GM23338 (cell line): ENCODE measurements at regions not wholly inside any gene's neighbourhood (a gene's known extent, or its start where the extent isn't known, plus 50 kb on each side); places are given as distances from the start of the nearest gene placed in this dataset.
A peak's percentile ranks its signal among the peaks of the same experiment; 100 is the strongest.

Source experiments
- ATAC-seq: fragments of 200-7000 bp; cut with Tn5 transposase; 3 replicates; pipeline ENCODE4 v1.9.1; 2020
- DNase-seq: peaks from one replicate; pipeline ENCODE4 v3.0.0-alpha.2; 2015; ENCODE audit warnings: low spot score
- H2AFZ ChIP-seq: fragments of 200-600 bp; sonication (generic); 2 replicates; pipeline ENCODE4 v1.8.0; 2016; ENCODE audit warnings: antibody characterized with exemption, mild to moderate bottlenecking, moderate library complexity
- H3F3A ChIP-seq: fragments of 200-600 bp; sonication (generic); replicated peaks from 2 replicates; pipeline ENCODE4 v1.8.0; 2017; ENCODE audit warnings: antibody characterized with exemption, mixed run types, low read depth
- H3K27ac ChIP-seq: fragments of 200-600 bp; sonication (generic); 2 replicates; pipeline ENCODE4 v1.6.1; 2016; ENCODE audit warnings: low read depth
- H3K27me3 ChIP-seq: fragments of 200-600 bp; sonication (generic); 2 replicates; pipeline ENCODE4 v1.8.0; 2016; ENCODE audit warnings: mild to moderate bottlenecking, mixed run types, moderate library complexity; ENCODE audit not compliant: insufficient read depth
- H3K36me3 ChIP-seq: fragments of 200-600 bp; sonication (generic); 2 replicates; pipeline ENCODE4 v1.8.0; 2016; ENCODE audit warnings: mild to moderate bottlenecking; ENCODE audit not compliant: insufficient read depth
- H3K4me1 ChIP-seq: fragments of 200-600 bp; sonication (generic); 2 replicates; pipeline ENCODE4 v1.8.0; 2016; ENCODE audit warnings: mild to moderate bottlenecking, moderate library complexity; ENCODE audit not compliant: insufficient read depth
- H3K4me2 ChIP-seq: fragments of 200-600 bp; sonication (generic); 2 replicates; pipeline ENCODE4 v1.7.1; 2017; ENCODE audit warnings: mixed run types
- H3K4me3 ChIP-seq: fragments of 200-600 bp; sonication (generic); 2 replicates; pipeline ENCODE4 v1.6.1; 2016; ENCODE audit warnings: mixed run types
- H3K79me2 ChIP-seq: fragments of 200-600 bp; sonication (generic); replicated peaks from 2 replicates; pipeline ENCODE4 v1.8.0; 2017; ENCODE audit warnings: mild to moderate bottlenecking; ENCODE audit not compliant: insufficient read depth
- H3K9me2 ChIP-seq: fragments of 200-600 bp; sonication (generic); 2 replicates; pipeline ENCODE4 v1.8.0; 2017; ENCODE audit not compliant: insufficient read depth
- H4K20me1 ChIP-seq: fragments of 200-600 bp; sonication (generic); replicated peaks from 2 replicates; pipeline ENCODE4 v1.8.0; 2017; ENCODE audit warnings: mild to moderate bottlenecking; ENCODE audit not compliant: insufficient read depth
- H3K27ac Mint-ChIP-seq: 2 replicates; pipeline ENCODE4 v1.8.0; 2020; ENCODE audit warnings: inconsistent platforms, mild to moderate bottlenecking, moderate library complexity, mixed read lengths
- H3K27me3 Mint-ChIP-seq: 3 replicates; pipeline ENCODE4 v1.8.0; 2022; ENCODE audit warnings: low read depth, mild to moderate bottlenecking, moderate library complexity, mixed read lengths, inconsistent platforms; ENCODE audit not compliant: insufficient read depth, poor library complexity
- H3K36me3 Mint-ChIP-seq: 3 replicates; pipeline ENCODE4 v1.8.0; 2021; ENCODE audit warnings: low read depth, mild to moderate bottlenecking, inconsistent platforms, moderate library complexity, mixed read lengths
- H3K4me1 Mint-ChIP-seq: 3 replicates; pipeline ENCODE4 v1.8.0; 2020; ENCODE audit warnings: mild to moderate bottlenecking, inconsistent platforms, mixed read lengths
- H3K4me3 Mint-ChIP-seq: 3 replicates; pipeline ENCODE4 v1.8.0; 2021; ENCODE audit warnings: moderate library complexity, mild to moderate bottlenecking, inconsistent platforms, mixed read lengths
- H3K9me3 Mint-ChIP-seq: 3 replicates; pipeline ENCODE4 v1.8.0; 2020; ENCODE audit warnings: moderate library complexity, mild to moderate bottlenecking, inconsistent platforms, mixed read lengths
- CREB1 ChIP-seq: fragments of 250-450 bp; sonication (Bioruptor Pico); IDR thresholded peaks from 2 replicates; pipeline ENCODE4 v1.5.0; 2020; ENCODE audit warnings: low read depth, mild to moderate bottlenecking, moderate library complexity
- CTCF ChIP-seq, 2 experiments: fragments of 200-600 bp in 1 of 2; sonication (generic) in 1 of 2; conservative IDR thresholded peaks; 2 replicates each; pipeline versions ENCODE4 v1.5.1 to v1.6.1; 2016 to 2017; ENCODE audit warnings: antibody characterized with exemption in 2 of 2, low read depth in 2 of 2, mild to moderate bottlenecking in 2 of 2, moderate library complexity in 1 of 2
- ETS1 ChIP-seq: IDR thresholded peaks from 2 replicates; pipeline ENCODE4 v1.6.1; 2016; ENCODE audit warnings: antibody characterized with exemption
- EZH2 ChIP-seq: fragments of 200-600 bp; sonication (generic); IDR thresholded peaks from one replicate; pipeline ENCODE4 v1.8.0; 2017; ENCODE audit warnings: antibody characterized with exemption, mild to moderate bottlenecking, low read depth; ENCODE audit not compliant: unreplicated experiment
- JUNB ChIP-seq: IDR thresholded peaks from one replicate; pipeline ENCODE4 v1.6.1; 2016; ENCODE audit warnings: antibody characterized with exemption; ENCODE audit not compliant: unreplicated experiment
- NANOG ChIP-seq: IDR thresholded peaks from 2 replicates; pipeline ENCODE4 v1.6.1; 2016; ENCODE audit warnings: antibody characterized with exemption, borderline replicate concordance
- POLR2AphosphoS5 ChIP-seq: IDR thresholded peaks from 2 replicates; pipeline ENCODE4 v1.6.1; 2016; ENCODE audit warnings: antibody characterized with exemption, low read depth
- REST ChIP-seq: IDR thresholded peaks from one replicate; pipeline ENCODE4 v1.6.1; 2018; ENCODE audit warnings: antibody characterized with exemption; ENCODE audit not compliant: unreplicated experiment
- STAT1 ChIP-seq: IDR thresholded peaks from one replicate; pipeline ENCODE4 v1.6.1; 2016; ENCODE audit warnings: antibody characterized with exemption; ENCODE audit not compliant: unreplicated experiment
- ZNF114 ChIP-seq: fragments of 250-450 bp; sonication (Bioruptor Pico); IDR thresholded peaks from 2 replicates; pipeline ENCODE4 v1.5.0; 2020; ENCODE audit warnings: mild to moderate bottlenecking, moderate library complexity
- ZNF462 ChIP-seq: fragments of 250-450 bp; sonication (Bioruptor Pico); IDR thresholded peaks from 2 replicates; pipeline ENCODE4 v1.5.0; 2020; ENCODE audit warnings: mild to moderate bottlenecking, moderate library complexity

- no peak for TF ChIP-seq REST
- TF ChIP-seq CREB1 (CRISPR knock-in tag) = no peak
- TF ChIP-seq JUNB = no peak
- TF ChIP-seq POLR2AphosphoS5 = no peak
- no peak for TF ChIP-seq NANOG
- TF ChIP-seq STAT1 = no peak
- no peak for TF ChIP-seq CTCF (conservative IDR thresholded peaks at IDR 0.05; ENCODE audit: low read depth in 2 of 2)
- TF ChIP-seq ETS1 = no peak
- TF ChIP-seq ZNF114 = no peak
- no peak for TF ChIP-seq EZH2
Measured at GRCh38 chr17:54372069-54372749, 528.4 kb upstream of the TOM1L1 start (continued).

GRCh38 chr17:54373970-54374369 lies 526.7 kb upstream of the TOM1L1 start:
- Histone ChIP-seq H3K4me3 (no peak overlapping the region), H3K79me2 (no peaks in the 10 kb centered on the region), H3K27ac (no peak overlapping the region), H3F3A (no peaks in the 10 kb centered on the region), H2AFZ (0 out of 2 replicates have a peak overlapping the region, but pooled peaks have one; percentile 25), H3K9me2 (no peaks in the 10 kb centered on the region), H3K4me1 (peaks cover 30% of the 10 kb centered on the region), H4K20me1 (no peaks in the 10 kb centered on the region), H3K27me3 (no peaks in the 10 kb centered on the region), H3K36me3 (no peaks in the 10 kb centered on the region), H3K4me2 (no peak overlapping the region)
- H3K9me3 Mint-ChIP-seq = peaks cover 12% of the 10 kb centered on the region
- no peak for DNase-seq
- no peak overlapping the region for H3K4me3 Mint-ChIP-seq
- H3K27me3 Mint-ChIP-seq = no peaks in the 10 kb centered on the region
- ATAC-seq = no peak
- no peak overlapping the region for H3K27ac Mint-ChIP-seq
- H3K4me1 Mint-ChIP-seq = peaks cover 16% of the 10 kb centered on the region
- peaks cover 20% of the 10 kb centered on the region for H3K36me3 Mint-ChIP-seq
- TF ChIP-seq POLR2AphosphoS5 (no peak), ETS1 (no peak), CREB1 (CRISPR knock-in tag) (no peak), JUNB (no peak), ZNF462 (CRISPR knock-in tag) (no peak)
